Endothelial cell of umbilical vein (primary cell): ENCODE measurements at regions not wholly inside any gene's neighbourhood (a gene's known extent, or its start where the extent isn't known, plus 50 kb on each side); places are given as distances from the start of the nearest gene placed in this dataset.

Experiments
- BruUV-seq: library from RNA; stranded (reverse); fragments of 400-500 nt; replicated peaks from 2 replicates; lab custom pipeline; 2021; lab: Mats Ljungman, UMichigan
- CTCF ChIA-PET: fragments of 300-600, 350-600 bp; sonication (Branson Sonifier 250); formaldehyde crosslinking; loops from one replicate; lab custom pipeline; 2021; ENCODE audit warnings: antibody characterized with exemption, inconsistent platforms; lab: Charles Lee
- POLR2A ChIA-PET: fragments of 300-600, 350-600 bp; sonication (Branson Sonifier 250); formaldehyde crosslinking; loops from one replicate; lab custom pipeline; 2021; ENCODE audit warnings: antibody characterized with exemption, inconsistent platforms; lab: Charles Lee
- DNase-seq: peaks from one replicate; pipeline ENCODE4 v3.0.0-alpha.2; 2011; ENCODE audit warnings: low read depth, low spot score
- FAIRE-seq: peaks from 2 replicates; lab custom pipeline; 2011; peaks lifted over from hg19 to GRCh38; lab: Jason Lieb, UNC
- H2AFZ ChIP-seq: 2 replicates; pipeline ENCODE4 v1.6.0; 2012; ENCODE audit warnings: low read depth, low read length, control low read depth, inconsistent platforms
- H3K27ac ChIP-seq: 2 replicates; pipeline ENCODE4 v1.5.1; 2011; ENCODE audit warnings: low read depth, mild to moderate bottlenecking, control low read depth, low read length, moderate library complexity; ENCODE audit not compliant: insufficient read depth
- H3K27me3 ChIP-seq, 2 experiments: 2 replicates each; pipeline versions ENCODE4 v1.6.0 to v1.6.1; 2011; ENCODE audit warnings: low read length in 2 of 2, mixed read lengths in 1 of 2; ENCODE audit not compliant: control insufficient read depth in 2 of 2, insufficient read depth in 2 of 2
- H3K36me3 ChIP-seq, 2 experiments: 2 replicates in 1 of 2; 3 replicates in 1 of 2; pipeline ENCODE4 v1.5.1; 2011; ENCODE audit warnings: low read length in 2 of 2, mild to moderate bottlenecking in 1 of 2, moderate library complexity in 1 of 2; ENCODE audit not compliant: control insufficient read depth in 2 of 2, insufficient read depth in 2 of 2; ENCODE audit errors: extremely low read depth in 1 of 2
- H3K4me1 ChIP-seq: 3 replicates; pipeline ENCODE4 v1.5.1; 2011; ENCODE audit warnings: mild to moderate bottlenecking, low read length; ENCODE audit not compliant: control insufficient read depth, insufficient read depth; ENCODE audit errors: extremely low read depth
- H3K4me2 ChIP-seq: 2 replicates; pipeline ENCODE4 v1.6.1; 2011; ENCODE audit warnings: low read length, control low read depth, mixed read lengths; ENCODE audit not compliant: insufficient read depth
- H3K4me3 ChIP-seq, 3 experiments: fragments of 200-600 bp in 1 of 3; sonication (generic), shearing (Covaris generic) in 1 of 3; replicated peaks in 1 of 3; 2 replicates each; pipeline ENCODE4 v1.5.1; 2011 to 2016; ENCODE audit warnings: control low read depth in 3 of 3, low read length in 3 of 3, mild to moderate bottlenecking in 2 of 3, inconsistent platforms in 1 of 3, low read depth in 1 of 3, moderate library complexity in 1 of 3; ENCODE audit not compliant: insufficient read depth in 1 of 3
- H3K79me2 ChIP-seq: 2 replicates; pipeline ENCODE4 v1.6.0; 2012; ENCODE audit warnings: low read length, inconsistent platforms; ENCODE audit not compliant: control insufficient read depth, insufficient read depth
- H3K9ac ChIP-seq: replicated peaks from 2 replicates; pipeline ENCODE3; 2011; ENCODE audit warnings: low read length, control low read depth; ENCODE audit not compliant: insufficient read depth; ENCODE audit errors: extremely low read depth
- H3K9me1 ChIP-seq: replicated peaks from 3 replicates; pipeline ENCODE4 v1.6.0; 2011; ENCODE audit warnings: mild to moderate bottlenecking, low read length; ENCODE audit not compliant: control insufficient read depth, insufficient read depth; ENCODE audit errors: extremely low read depth
- H3K9me3 ChIP-seq: replicated peaks from 2 replicates; pipeline ENCODE4 v1.5.1; 2012; ENCODE audit warnings: low read length, inconsistent platforms; ENCODE audit not compliant: control insufficient read depth, insufficient read depth
- H4K20me1 ChIP-seq: replicated peaks from 2 replicates; pipeline ENCODE3; 2011; ENCODE audit warnings: mild to moderate bottlenecking, low read length; ENCODE audit not compliant: control insufficient read depth, insufficient read depth; ENCODE audit errors: extremely low read depth
- EZH2 ChIP-seq: IDR thresholded peaks from 2 replicates; pipeline ENCODE4 v1.6.1; 2012; ENCODE audit warnings: borderline replicate concordance, low read depth, mild to moderate bottlenecking, moderate library complexity, low read length, inconsistent platforms; ENCODE audit not compliant: severe bottlenecking
- FOS ChIP-seq: IDR thresholded peaks from 2 replicates; pipeline ENCODE4 v1.6.1; 2011; ENCODE audit warnings: mild to moderate bottlenecking, low read length, moderate library complexity, borderline replicate concordance; ENCODE audit not compliant: insufficient read depth
- GATA2 ChIP-seq: IDR thresholded peaks from 2 replicates; pipeline ENCODE4 v1.7.0; 2011; ENCODE audit warnings: low read depth, mild to moderate bottlenecking, moderate library complexity, mixed read lengths, low read length; ENCODE audit not compliant: insufficient read length, insufficient read depth
- JUN ChIP-seq: IDR thresholded peaks from 2 replicates; pipeline ENCODE4 v1.6.1; 2011; ENCODE audit warnings: borderline replicate concordance, low read depth; ENCODE audit not compliant: insufficient read length, insufficient read depth
- MYC ChIP-seq: IDR thresholded peaks from one replicate; pipeline ENCODE4 v1.6.1; 2011; ENCODE audit warnings: mild to moderate bottlenecking, low read depth, low read length
- POLR2A ChIP-seq: IDR thresholded peaks from 2 replicates; pipeline ENCODE4 v1.6.1; 2012; ENCODE audit warnings: low read depth, mild to moderate bottlenecking, control low read depth, low read length
- POLR2AphosphoS5 ChIP-seq: IDR thresholded peaks from 2 replicates; pipeline ENCODE4 v1.6.1; 2012; ENCODE audit warnings: low read depth, mild to moderate bottlenecking, control low read depth, low read length, moderate library complexity; ENCODE audit not compliant: insufficient read depth
- dilution Hi-C: fragments of 300-500 bp; cut with MboI; formaldehyde crosslinking; loops from one replicate; pipeline ENCODE4 v1.15.0; 2019; ENCODE audit warnings: low sequenced_read_pairs; ENCODE audit not compliant: extremely low pct_ligation_motif_present
- intact Hi-C: fragments of 100-400 bp; cut with micrococcal nuclease; formaldehyde crosslinking; loops from one replicate; pipeline ENCODE4 v1.10.0; 2022
- TF ChIP-seq, protein P1 (sequence below), 2 donors: IDR thresholded peaks; 1 replicate in 1 of 2; 2 replicates in 1 of 2; pipeline ENCODE4 v1.5.1; 2011; ENCODE audit warnings: low read length in 2 of 2, mild to moderate bottlenecking in 2 of 2, moderate library complexity in 2 of 2, control low read depth in 1 of 2, inconsistent platforms in 1 of 2, low read depth in 1 of 2; ENCODE audit not compliant: insufficient read depth in 1 of 2; ENCODE audit errors: extremely low read depth in 1 of 2
- TF ChIP-seq, protein P2 (sequence below): IDR thresholded peaks from 2 replicates; pipeline ENCODE4 v1.6.1; 2011; ENCODE audit not compliant: insufficient read depth, insufficient read length

DNA sequence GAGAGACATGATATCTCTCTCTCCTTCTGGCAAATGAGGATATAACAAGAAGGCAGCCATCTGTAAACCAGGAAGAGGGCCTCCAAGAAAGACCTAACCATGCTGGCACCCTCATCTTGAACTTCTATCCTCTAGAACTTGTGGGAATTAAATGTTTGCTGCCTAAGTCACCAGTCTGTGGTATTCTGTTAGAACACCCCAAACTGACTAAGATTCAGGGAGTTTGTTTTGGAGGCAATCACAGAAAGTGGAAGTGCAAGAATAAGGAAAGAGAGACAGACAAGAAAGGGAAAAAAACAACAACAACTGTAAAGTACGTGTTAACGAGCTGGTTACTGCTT is 114.5 kb upstream of the GOT2 start:
- TF ChIP-seq, protein P1, sequence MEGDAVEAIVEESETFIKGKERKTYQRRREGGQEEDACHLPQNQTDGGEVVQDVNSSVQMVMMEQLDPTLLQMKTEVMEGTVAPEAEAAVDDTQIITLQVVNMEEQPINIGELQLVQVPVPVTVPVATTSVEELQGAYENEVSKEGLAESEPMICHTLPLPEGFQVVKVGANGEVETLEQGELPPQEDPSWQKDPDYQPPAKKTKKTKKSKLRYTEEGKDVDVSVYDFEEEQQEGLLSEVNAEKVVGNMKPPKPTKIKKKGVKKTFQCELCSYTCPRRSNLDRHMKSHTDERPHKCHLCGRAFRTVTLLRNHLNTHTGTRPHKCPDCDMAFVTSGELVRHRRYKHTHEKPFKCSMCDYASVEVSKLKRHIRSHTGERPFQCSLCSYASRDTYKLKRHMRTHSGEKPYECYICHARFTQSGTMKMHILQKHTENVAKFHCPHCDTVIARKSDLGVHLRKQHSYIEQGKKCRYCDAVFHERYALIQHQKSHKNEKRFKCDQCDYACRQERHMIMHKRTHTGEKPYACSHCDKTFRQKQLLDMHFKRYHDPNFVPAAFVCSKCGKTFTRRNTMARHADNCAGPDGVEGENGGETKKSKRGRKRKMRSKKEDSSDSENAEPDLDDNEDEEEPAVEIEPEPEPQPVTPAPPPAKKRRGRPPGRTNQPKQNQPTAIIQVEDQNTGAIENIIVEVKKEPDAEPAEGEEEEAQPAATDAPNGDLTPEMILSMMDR (IDR thresholded peaks at IDR 0.05; ENCODE audit: extremely low read depth in 1 of 2, insufficient read depth in 1 of 2, low read depth in 1 of 2, low read length in 2 of 2): no peak
- no peak for TF ChIP-seq POLR2AphosphoS5
- TF ChIP-seq GATA2: no peak
- TF ChIP-seq MYC: no peak
- TF ChIP-seq FOS: no peak
- TF ChIP-seq, protein P2, sequence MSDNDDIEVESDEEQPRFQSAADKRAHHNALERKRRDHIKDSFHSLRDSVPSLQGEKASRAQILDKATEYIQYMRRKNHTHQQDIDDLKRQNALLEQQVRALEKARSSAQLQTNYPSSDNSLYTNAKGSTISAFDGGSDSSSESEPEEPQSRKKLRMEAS: no peak
- no peak for TF ChIP-seq EZH2
- no peak for TF ChIP-seq JUN
- no peak for TF ChIP-seq POLR2A
- H3K79me2 ChIP-seq: no peaks in the 10 kb centered on the region
- no peak for FAIRE-seq
- H4K20me1 ChIP-seq: no peaks in the 10 kb centered on the region
- H3K4me1 ChIP-seq: no peaks in the 10 kb centered on the region
- no TSS peak for BruUV-seq
- ChIA-PET POLR2A (no interaction called here), CTCF (no interaction called here)
- no peaks in the 10 kb centered on the region for H3K36me3 ChIP-seq
- no peak overlapping the region for H2AFZ ChIP-seq
- H3K4me2 ChIP-seq: no peak overlapping the region
- H3K27ac ChIP-seq: no peak overlapping the region
- no peaks in the 10 kb centered on the region for H3K9me1 ChIP-seq
- H3K9me3 ChIP-seq: no peaks in the 10 kb centered on the region
- DNase-seq: no peak
- dilution Hi-C loops: no loop called here
- no peak overlapping the region for H3K4me3 ChIP-seq
- intact Hi-C loops: loop anchor here (10.0 kb wide), 1 partner anchor 346 kb away; no protein-coding TSS in a partner anchor
- H3K27me3 ChIP-seq: no peaks in the 10 kb centered on the region
- H3K9ac ChIP-seq: no peak overlapping the region
